SK-N-SH treated with all-trans-retinoic acid at 6 μM for 48 hours (cell line): ENCODE measurements at regions not wholly inside any gene's neighbourhood (a gene's known extent, or its start where the extent isn't known, plus 50 kb on each side); places are given as distances from the start of the nearest gene placed in this dataset.

Experiments used
- ARNTL ChIP-seq: fragments of 450-650 bp; formaldehyde crosslinking; IDR thresholded peaks from 2 replicates; pipeline ENCODE4 v1.5.0; 2020; ENCODE audit warnings: low read depth, mild to moderate bottlenecking, moderate library complexity, borderline replicate concordance
- CSDC2 ChIP-seq: fragments of 250-450 bp; sonication (Bioruptor Pico); IDR thresholded peaks from 2 replicates; pipeline ENCODE4 v1.5.0; 2020; ENCODE audit warnings: mild to moderate bottlenecking, moderate library complexity
- RARB ChIP-seq: fragments of 250-450 bp; sonication (Bioruptor Pico); IDR thresholded peaks from 2 replicates; pipeline ENCODE4 v1.8.0; 2021; ENCODE audit warnings: mild to moderate bottlenecking, moderate library complexity
- TSHZ2 ChIP-seq: fragments of 250-450 bp; sonication (Bioruptor Pico); IDR thresholded peaks from 2 replicates; pipeline ENCODE4 v1.5.0; 2020; ENCODE audit warnings: mild to moderate bottlenecking, moderate library complexity
- ZNF565 ChIP-seq: fragments of 450-650 bp; formaldehyde crosslinking; conservative IDR thresholded peaks from 2 replicates; pipeline ENCODE4 v1.5.0; 2020; ENCODE audit warnings: low read depth, mild to moderate bottlenecking, moderate library complexity

DNA sequence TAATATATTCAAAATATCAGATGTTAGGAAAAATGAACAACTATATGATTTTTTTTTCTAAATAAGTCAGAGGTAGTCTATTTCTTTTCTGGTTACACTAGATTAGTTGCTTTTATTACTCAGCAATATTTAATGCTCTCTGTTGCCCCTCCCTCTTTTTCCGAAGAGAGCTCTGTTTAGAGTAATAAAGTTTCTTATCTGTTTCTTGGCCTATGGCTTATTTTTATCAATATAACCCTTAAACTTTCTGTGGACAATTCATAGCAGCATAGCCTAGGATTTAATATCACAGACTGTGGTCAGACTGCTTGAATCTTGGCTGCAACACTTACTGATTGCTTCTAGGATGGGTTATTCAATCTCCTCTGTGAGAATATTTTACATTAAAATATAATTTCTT lies 2315.4 kb upstream of the AGA start:
- TF ChIP-seq RARB (CRISPR knock-in tag) (no peak), TSHZ2 (CRISPR knock-in tag) (no peak), ARNTL (CRISPR knock-in tag) (no peak), CSDC2 (CRISPR knock-in tag) (no peak), ZNF565 (CRISPR knock-in tag) (no peak)
